HG02798 (cell line): ENCODE measurements at regions not wholly inside any gene's neighbourhood (a gene's known extent, or its start where the extent isn't known, plus 50 kb on each side); places are given as distances from the start of the nearest gene placed in this dataset.
"Not testable (repeated sequence)": the region's sequence is repeated elsewhere in the genome, so short reads cannot be mapped to it uniquely, and the experiment has no call there.

Experiments used
- ATAC-seq: cut with Tn5 transposase; IDR thresholded peaks from one replicate; pipeline ENCODE4 v1.9.1; 2021; ENCODE audit warnings: mild to moderate bottlenecking; ENCODE audit not compliant: unreplicated experiment, poor library complexity

DNA sequence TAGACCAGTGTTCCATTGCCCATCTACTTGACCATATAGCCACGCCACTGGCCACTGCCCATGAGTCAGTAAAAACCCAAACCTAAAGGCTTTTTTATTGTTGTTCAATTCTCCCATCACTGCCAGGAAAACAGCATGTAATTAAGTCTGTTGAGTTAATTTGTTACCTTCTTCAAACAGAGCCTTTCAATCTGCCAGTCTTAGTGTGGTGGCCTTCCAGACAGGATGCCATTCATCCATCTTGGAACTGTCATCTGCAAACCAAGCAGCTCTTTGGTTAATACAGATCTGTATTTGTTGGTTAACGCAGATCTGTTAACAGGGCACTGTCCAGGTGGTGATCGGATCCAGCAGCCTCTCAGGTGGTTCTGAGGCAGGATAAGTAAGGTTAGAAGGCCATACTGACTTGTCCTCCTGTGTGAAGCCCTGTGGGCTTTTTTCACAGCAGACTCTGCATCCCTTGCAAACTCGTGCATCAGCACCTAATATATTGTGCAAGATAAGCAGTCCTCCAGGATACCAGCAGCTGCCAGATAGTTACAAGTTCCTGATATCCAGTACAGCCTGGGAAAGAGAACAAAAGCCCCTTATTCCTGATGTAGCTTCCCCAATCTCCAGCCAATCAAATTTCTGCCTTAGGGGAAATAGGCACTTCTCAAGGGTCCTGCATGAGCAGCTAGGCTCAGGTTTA is 59.1 kb upstream of the DHRS4 start:
- no peak for ATAC-seq

GRCh38 chr14:23895053-23895419 is 58.5 kb upstream of the DHRS4 start:
- no peak for ATAC-seq

DNA sequence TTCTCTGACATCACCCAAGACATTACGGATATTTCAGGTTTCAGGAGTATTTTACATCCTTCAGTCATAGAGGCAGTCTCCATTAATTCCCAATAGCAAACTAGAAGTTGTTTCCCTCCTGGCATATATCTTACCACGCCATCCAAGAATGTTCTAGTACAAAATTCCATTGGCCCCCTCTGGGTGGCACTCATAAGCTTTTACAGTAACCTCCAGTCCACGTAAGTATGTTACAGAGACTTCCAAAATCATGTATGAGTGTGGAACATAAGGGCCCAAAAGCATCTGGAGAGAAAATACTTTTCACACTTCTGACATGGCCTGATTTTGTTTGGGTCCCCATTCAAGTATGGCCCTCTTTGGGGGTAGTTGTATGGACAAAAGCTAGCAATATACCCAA is 58.1 kb upstream of the DHRS4 start:
- no peak for ATAC-seq

GRCh38 chr14:23896609-23897153 is 56.9 kb upstream of the DHRS4 start:
- ATAC-seq: no peak

- not testable (repeated sequence) for ATAC-seq
These were observed 56.3 kb upstream of the DHRS4 start for GRCh38 chr14:23897291-23897690.

GRCh38 chr14:23898359-23898758 is 55.2 kb upstream of the DHRS4 start:
- not testable (repeated sequence) for ATAC-seq

DNA sequence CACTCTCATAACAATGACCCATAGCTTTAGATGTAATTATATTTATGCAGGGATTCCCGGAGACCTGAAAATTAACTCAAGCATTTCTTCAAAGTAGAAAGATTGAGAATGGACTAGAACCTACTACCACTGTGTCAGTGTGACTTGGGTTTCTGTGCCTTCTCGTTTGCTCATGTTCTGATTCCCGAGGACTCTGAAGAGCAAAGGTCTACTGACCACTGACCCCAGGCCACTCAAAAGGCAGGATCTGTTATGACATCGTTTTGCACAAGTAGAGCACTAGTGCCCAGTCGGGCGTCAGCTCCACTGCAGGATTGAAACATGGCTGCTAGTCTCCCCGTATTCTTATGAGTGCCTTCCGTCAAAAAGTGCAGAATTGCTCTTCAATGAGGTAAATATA is 53.8 kb upstream of the DHRS4 start:
- no peak for ATAC-seq

- ATAC-seq: no peak
These were observed 50.1 kb upstream of the DHRS4 start for GRCh38 chr14:23903442-23903841.
